MCF 10A (cell line): ENCODE measurements at regions not wholly inside any gene's neighbourhood (a gene's known extent, or its start where the extent isn't known, plus 50 kb on each side); places are given as distances from the start of the nearest gene placed in this dataset.

Experiments
- BruUV-seq: library from RNA; stranded (reverse); fragments of 400-500 nt; replicated peaks from 2 replicates; lab custom pipeline; 2021; lab: Mats Ljungman, UMichigan
- CTCF ChIA-PET: fragments of 300-600 bp; sonication (Branson Sonifier 250); formaldehyde crosslinking; extraction: SDS; loops from one replicate; lab custom pipeline; 2021; ENCODE audit warnings: antibody characterized with exemption, inconsistent platforms; lab: Yijun Ruan, JAX
- POLR2A ChIA-PET: fragments of 300-600, 350-650 bp; sonication (Branson Sonifier 250); formaldehyde crosslinking; extraction: SDS; loops from one replicate; lab custom pipeline; 2020; ENCODE audit warnings: antibody characterized with exemption, inconsistent platforms; lab: Yijun Ruan, JAX
- DNase-seq: peaks from one replicate; pipeline ENCODE4 v3.0.0-alpha.2; 2018; ENCODE audit not compliant: unreplicated experiment
- H3K27ac Mint-ChIP-seq: one replicate; pipeline ENCODE4 v1.8.0; 2022; ENCODE audit warnings: mild to moderate bottlenecking, low read depth, mixed read lengths; ENCODE audit not compliant: unreplicated experiment
- H3K27me3 Mint-ChIP-seq: one replicate; pipeline ENCODE4 v1.8.0; 2022; ENCODE audit warnings: mixed read lengths; ENCODE audit not compliant: insufficient read depth, unreplicated experiment
- H3K36me3 Mint-ChIP-seq: one replicate; pipeline ENCODE4 v1.8.0; 2022; ENCODE audit warnings: mild to moderate bottlenecking, moderate library complexity, mixed read lengths; ENCODE audit not compliant: insufficient read depth, unreplicated experiment
- H3K4me1 Mint-ChIP-seq: one replicate; pipeline ENCODE4 v1.8.0; 2022; ENCODE audit warnings: mixed read lengths; ENCODE audit not compliant: insufficient read depth, unreplicated experiment
- H3K4me3 Mint-ChIP-seq: one replicate; pipeline ENCODE4 v1.8.0; 2022; ENCODE audit warnings: mild to moderate bottlenecking, moderate library complexity, mixed read lengths; ENCODE audit not compliant: unreplicated experiment
- H3K9me3 Mint-ChIP-seq: one replicate; pipeline ENCODE4 v1.8.0; 2022; ENCODE audit warnings: mixed read lengths; ENCODE audit not compliant: unreplicated experiment
- CTCF ChIP-seq: fragments of 200-600 bp; IDR thresholded peaks from one replicate; pipeline ENCODE4 v1.8.0; 2022; ENCODE audit warnings: antibody characterized with exemption, mild to moderate bottlenecking; ENCODE audit not compliant: unreplicated experiment
- intact Hi-C: fragments of 100-400 bp; cut with micrococcal nuclease; formaldehyde crosslinking; loops from 2 replicates; pipeline ENCODE4 v1.14.1; 2022

GRCh38 chr15:88391700-88392099, 75.5 kb downstream of the MRPL46 start:
- Mint-ChIP-seq H3K27ac (no peak overlapping the region), H3K4me3 (no peak overlapping the region), H3K27me3 (no peaks in the 10 kb centered on the region), H3K4me1 (no peaks in the 10 kb centered on the region), H3K9me3 (no peaks in the 10 kb centered on the region), H3K36me3 (no peaks in the 10 kb centered on the region)
- no peak for DNase-seq
- TF ChIP-seq CTCF = no peak
- ChIA-PET CTCF (no interaction called here), POLR2A (no interaction called here)
- no TSS peak for BruUV-seq
- intact Hi-C loops = no loop called here

GRCh38 chr15:88391006-88391405, 76.2 kb downstream of the MRPL46 start:
- intact Hi-C loops = no loop called here
- Mint-ChIP-seq H3K4me3 (no peak overlapping the region), H3K27me3 (no peaks in the 10 kb centered on the region), H3K4me1 (no peaks in the 10 kb centered on the region), H3K9me3 (no peaks in the 10 kb centered on the region), H3K27ac (no peak overlapping the region), H3K36me3 (no peaks in the 10 kb centered on the region)
- POLR2A ChIA-PET = no interaction called here
- BruUV-seq = no TSS peak
- CTCF ChIA-PET = no interaction called here
- no peak for TF ChIP-seq CTCF
- DNase-seq = no peak

- ChIA-PET CTCF (no interaction called here), POLR2A (no interaction called here)
- BruUV-seq = no TSS peak
- Mint-ChIP-seq H3K4me3 (no peak overlapping the region), H3K36me3 (no peaks in the 10 kb centered on the region), H3K4me1 (peaks cover under 1% of the 10 kb centered on the region), H3K27ac (no peak overlapping the region), H3K27me3 (no peaks in the 10 kb centered on the region), H3K9me3 (no peaks in the 10 kb centered on the region)
- intact Hi-C loops = no loop called here
- no peak for DNase-seq
- no peak for TF ChIP-seq CTCF
Observed at GRCh38 chr15:88390164-88390901, 76.9 kb downstream of the MRPL46 start.

GRCh38 chr15:88389120-88389519, 78.1 kb downstream of the MRPL46 start:
- H3K4me3 Mint-ChIP-seq = no peak overlapping the region

More at GRCh38 chr15:88389120-88389519, 78.1 kb downstream of the MRPL46 start:
- no peak for TF ChIP-seq CTCF
- CTCF ChIA-PET = interaction anchor here (0.5 kb wide), 1 partner anchor 13 kb away, joined by 3 read pairs; no protein-coding TSS in a partner anchor
- Mint-ChIP-seq H3K27me3 (no peaks in the 10 kb centered on the region), H3K4me1 (peaks cover 7% of the 10 kb centered on the region), H3K27ac (no peak overlapping the region), H3K36me3 (no peaks in the 10 kb centered on the region), H3K9me3 (no peaks in the 10 kb centered on the region)
- intact Hi-C loops = no loop called here
- DNase-seq = no peak
- no TSS peak for BruUV-seq
- POLR2A ChIA-PET = no interaction called here
